Transverse colon (tissue), 4 donors: ENCODE measurements at regions not wholly inside any gene's neighbourhood (a gene's known extent, or its start where the extent isn't known, plus 50 kb on each side); places are given as distances from the start of the nearest gene placed in this dataset.

Source experiments
- POLR2A ChIP-seq: fragments of 450-650 bp; IDR thresholded peaks from one replicate; pipeline ENCODE4 v1.6.1; 2016; ENCODE audit warnings: antibody characterized with exemption, mild to moderate bottlenecking, moderate library complexity
- POLR2AphosphoS5 ChIP-seq, 3 donors: sonication (generic); formaldehyde crosslinking; IDR thresholded peaks; one replicate each; pipeline ENCODE4 v1.6.1; 2016; ENCODE audit warnings: antibody characterized with exemption in 3 of 3
- TF ChIP-seq, protein P1 (sequence below), 5 experiments: fragments of 200-600 bp in 3 of 5; fragments of 450-650 bp in 2 of 5; sonication (generic) in 3 of 5; IDR thresholded peaks; 1 replicate in 2 of 5; 2 replicates in 3 of 5; pipeline ENCODE4 v1.5.1; 2016 to 2017; ENCODE audit warnings: antibody characterized with exemption in 5 of 5, inconsistent platforms in 3 of 5, mild to moderate bottlenecking in 2 of 5, moderate library complexity in 1 of 5

DNA sequence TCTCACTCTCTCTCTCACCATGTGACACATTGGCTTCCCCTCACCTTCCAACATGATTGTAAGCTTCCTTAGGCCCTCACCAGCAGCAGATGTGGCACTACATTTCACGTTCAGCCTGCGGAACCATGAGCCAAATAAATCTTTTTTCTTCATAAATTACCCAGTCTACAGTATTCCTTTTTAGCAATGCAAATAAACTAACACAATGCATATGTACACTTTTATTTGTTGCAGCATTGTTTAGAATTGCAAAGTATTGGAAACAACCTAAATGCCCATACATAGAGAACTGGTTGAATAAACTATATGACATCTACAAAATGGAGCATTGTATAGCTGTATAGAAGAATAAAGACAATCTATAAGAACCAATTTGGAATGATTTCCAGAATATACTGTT lies 487.6 kb downstream of the FUT8 start:
- TF ChIP-seq, protein P1, sequence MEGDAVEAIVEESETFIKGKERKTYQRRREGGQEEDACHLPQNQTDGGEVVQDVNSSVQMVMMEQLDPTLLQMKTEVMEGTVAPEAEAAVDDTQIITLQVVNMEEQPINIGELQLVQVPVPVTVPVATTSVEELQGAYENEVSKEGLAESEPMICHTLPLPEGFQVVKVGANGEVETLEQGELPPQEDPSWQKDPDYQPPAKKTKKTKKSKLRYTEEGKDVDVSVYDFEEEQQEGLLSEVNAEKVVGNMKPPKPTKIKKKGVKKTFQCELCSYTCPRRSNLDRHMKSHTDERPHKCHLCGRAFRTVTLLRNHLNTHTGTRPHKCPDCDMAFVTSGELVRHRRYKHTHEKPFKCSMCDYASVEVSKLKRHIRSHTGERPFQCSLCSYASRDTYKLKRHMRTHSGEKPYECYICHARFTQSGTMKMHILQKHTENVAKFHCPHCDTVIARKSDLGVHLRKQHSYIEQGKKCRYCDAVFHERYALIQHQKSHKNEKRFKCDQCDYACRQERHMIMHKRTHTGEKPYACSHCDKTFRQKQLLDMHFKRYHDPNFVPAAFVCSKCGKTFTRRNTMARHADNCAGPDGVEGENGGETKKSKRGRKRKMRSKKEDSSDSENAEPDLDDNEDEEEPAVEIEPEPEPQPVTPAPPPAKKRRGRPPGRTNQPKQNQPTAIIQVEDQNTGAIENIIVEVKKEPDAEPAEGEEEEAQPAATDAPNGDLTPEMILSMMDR (IDR thresholded peaks at IDR 0.05), result no peak
- TF ChIP-seq POLR2A, result no peak
- TF ChIP-seq POLR2AphosphoS5 (IDR thresholded peaks at IDR 0.05), result no peak
